ENCODE measurements at regions not wholly inside any gene's neighbourhood (a gene's known extent, or its start where the extent isn't known, plus 50 kb on each side); places are given as distances from the start of the nearest gene placed in this dataset.

DNA sequence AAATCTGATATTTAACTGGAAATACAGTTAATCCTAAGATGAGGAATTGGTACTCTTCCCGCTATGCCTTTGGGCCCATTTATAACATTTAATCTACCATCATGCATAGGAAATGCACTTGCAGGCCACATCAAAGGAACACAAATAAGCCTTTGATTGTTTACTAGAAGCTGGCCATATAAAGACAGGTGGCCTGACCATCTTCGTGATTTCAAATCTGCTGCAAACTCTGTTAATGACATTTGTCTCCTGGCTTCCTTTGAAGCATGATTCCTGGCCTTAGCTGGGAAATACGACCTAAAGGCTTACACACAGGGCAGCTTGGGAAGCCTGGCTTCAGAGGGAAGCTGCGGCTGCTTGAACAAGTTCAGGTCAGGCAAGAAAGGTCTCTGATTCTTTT, 552.1 kb downstream of the CDH26 start (continued):
- TF ChIP-seq, protein P1, sequence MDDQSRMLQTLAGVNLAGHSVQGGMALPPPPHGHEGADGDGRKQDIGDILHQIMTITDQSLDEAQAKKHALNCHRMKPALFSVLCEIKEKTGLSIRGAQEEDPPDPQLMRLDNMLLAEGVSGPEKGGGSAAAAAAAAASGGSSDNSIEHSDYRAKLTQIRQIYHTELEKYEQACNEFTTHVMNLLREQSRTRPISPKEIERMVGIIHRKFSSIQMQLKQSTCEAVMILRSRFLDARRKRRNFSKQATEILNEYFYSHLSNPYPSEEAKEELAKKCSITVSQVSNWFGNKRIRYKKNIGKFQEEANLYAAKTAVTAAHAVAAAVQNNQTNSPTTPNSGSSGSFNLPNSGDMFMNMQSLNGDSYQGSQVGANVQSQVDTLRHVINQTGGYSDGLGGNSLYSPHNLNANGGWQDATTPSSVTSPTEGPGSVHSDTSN (IDR thresholded peaks at IDR 0.05), result no peak
- TF ChIP-seq RFX5 (IDR thresholded peaks at IDR 0.05; ENCODE audit: low read length), result no peak

- Histone ChIP-seq H2AFZ (ENCODE audit: low read depth) (no peak overlapping the region), H3K4me2 (no peak overlapping the region)
- 10% methylated on average over 4 of the region's 4 CpGs for WGBS (ENCODE audit: low lambda C conversion rate)
Observed at GRCh38 chr20:60512443-60512842, 554.2 kb downstream of the CDH26 start.

More at GRCh38 chr20:60512443-60512842, 554.2 kb downstream of the CDH26 start:
- H3K9me2 ChIP-seq, result no peaks in the 10 kb centered on the region
- no peaks in the 10 kb centered on the region for H3K27me3 ChIP-seq (ENCODE audit: insufficient read depth)
- no peak overlapping the region for H3K9ac ChIP-seq
- H3K79me2 ChIP-seq (ENCODE audit: insufficient read depth), result no peaks in the 10 kb centered on the region
- no peaks in the 10 kb centered on the region for H3K4me1 ChIP-seq (ENCODE audit: control insufficient read depth in 1 of 2, insufficient read depth in 2 of 2, low read depth in 1 of 2, low read length in 1 of 2)
- TF ChIP-seq, protein P1 (IDR thresholded peaks at IDR 0.05), result no peak
- TF ChIP-seq RFX5 (IDR thresholded peaks at IDR 0.05; ENCODE audit: low read length), result no peak
- no peak for TF ChIP-seq SIN3A (IDR thresholded peaks at IDR 0.05; ENCODE audit: borderline replicate concordance, low read depth, low read length)
- no peak for TF ChIP-seq MEF2A (IDR thresholded peaks at IDR 0.05; ENCODE audit: borderline replicate concordance, low read depth)
- TF ChIP-seq MXI1 (IDR thresholded peaks at IDR 0.05; ENCODE audit: low read depth, low read length), result no peak
- no peak for TF ChIP-seq YY1 (IDR thresholded peaks at IDR 0.05; ENCODE audit: low read depth)
- TF ChIP-seq FOXM1 (IDR thresholded peaks at IDR 0.05; ENCODE audit: low read depth), result no peak
- no peak for TF ChIP-seq TAF1 (IDR thresholded peaks at IDR 0.05; ENCODE audit: borderline replicate concordance, low read depth, low read length)
- TF ChIP-seq EP300 (IDR thresholded peaks at IDR 0.05; ENCODE audit: borderline replicate concordance in 1 of 2, low read depth in 1 of 2, low read length in 1 of 2), result no peak
- no peak for TF ChIP-seq NFIC (IDR thresholded peaks at IDR 0.05; ENCODE audit: borderline replicate concordance)
- TF ChIP-seq GATA2 (CRISPR knock-in tag; IDR thresholded peaks at IDR 0.05), result no peak
- no peak for TF ChIP-seq FOSL2 (IDR thresholded peaks at IDR 0.05; ENCODE audit: borderline replicate concordance, low read depth)
- TF ChIP-seq, protein P2, sequence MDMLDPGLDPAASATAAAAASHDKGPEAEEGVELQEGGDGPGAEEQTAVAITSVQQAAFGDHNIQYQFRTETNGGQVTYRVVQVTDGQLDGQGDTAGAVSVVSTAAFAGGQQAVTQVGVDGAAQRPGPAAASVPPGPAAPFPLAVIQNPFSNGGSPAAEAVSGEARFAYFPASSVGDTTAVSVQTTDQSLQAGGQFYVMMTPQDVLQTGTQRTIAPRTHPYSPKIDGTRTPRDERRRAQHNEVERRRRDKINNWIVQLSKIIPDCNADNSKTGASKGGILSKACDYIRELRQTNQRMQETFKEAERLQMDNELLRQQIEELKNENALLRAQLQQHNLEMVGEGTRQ (IDR thresholded peaks at IDR 0.05; ENCODE audit: borderline replicate concordance, low read depth, low read length), result no peak
- TF ChIP-seq, protein P3, sequence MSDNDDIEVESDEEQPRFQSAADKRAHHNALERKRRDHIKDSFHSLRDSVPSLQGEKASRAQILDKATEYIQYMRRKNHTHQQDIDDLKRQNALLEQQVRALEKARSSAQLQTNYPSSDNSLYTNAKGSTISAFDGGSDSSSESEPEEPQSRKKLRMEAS (IDR thresholded peaks at IDR 0.05; ENCODE audit: low read depth), result no peak
- TF ChIP-seq IRF3 (IDR thresholded peaks at IDR 0.05; ENCODE audit: low read depth, low read length), result no peak
- H3K36me3 ChIP-seq (replicated peaks in 1 of 2; ENCODE audit: control insufficient read depth in 1 of 2, insufficient read depth in 2 of 2, low read length in 1 of 2), result no peaks in the 10 kb centered on the region
- ChIA-PET POLR2A (no interaction called here), CTCF (no interaction called here)
- no peak for DNase-seq
- H3K4me3 ChIP-seq (ENCODE audit: low read depth in 2 of 2, low read length in 1 of 2), result no peak overlapping the region
- H3F3A ChIP-seq (replicated peaks; ENCODE audit: insufficient read depth), result no peaks in the 10 kb centered on the region
- no peak overlapping the region for H3K27ac ChIP-seq (ENCODE audit: low read depth in 2 of 2, low read length in 1 of 2)
- no peaks in the 10 kb centered on the region for H3K9me3 ChIP-seq
- no peaks in the 10 kb centered on the region for H4K20me1 ChIP-seq (ENCODE audit: insufficient read depth)

All from SK-N-SH (cell line).